Trophoblast cell (in vitro differentiated cells and primary cell): ENCODE measurements at regions not wholly inside any gene's neighbourhood (a gene's known extent, or its start where the extent isn't known, plus 50 kb on each side); places are given as distances from the start of the nearest gene placed in this dataset.
"Not testable (repeated sequence)": the region's sequence is repeated elsewhere in the genome, so short reads cannot be mapped to it uniquely, and the experiment has no call there.

Experiments
- DNase-seq, 2 donors: peaks; one replicate each; pipeline ENCODE4 v3.0.0-alpha.2; 2016
- H2AFZ ChIP-seq: 2 replicates; pipeline ENCODE4 v1.6.1; 2013; ENCODE audit warnings: low read length, moderate library complexity, mild to moderate bottlenecking; ENCODE audit not compliant: insufficient read depth, poor library complexity
- H2AK5ac ChIP-seq: 2 replicates; pipeline ENCODE4 v1.6.1; 2013; ENCODE audit warnings: mild to moderate bottlenecking, low read length
- H2BK120ac ChIP-seq: 2 replicates; pipeline ENCODE4 v1.6.1; 2013; ENCODE audit warnings: low read length, mild to moderate bottlenecking, moderate library complexity; ENCODE audit not compliant: insufficient read depth, poor library complexity
- H2BK12ac ChIP-seq: 2 replicates; pipeline ENCODE4 v1.6.1; 2013; ENCODE audit warnings: mild to moderate bottlenecking, low read length, moderate library complexity
- H2BK5ac ChIP-seq: 2 replicates; pipeline ENCODE4 v1.6.1; 2013; ENCODE audit warnings: low read length, low read depth, moderate library complexity, mild to moderate bottlenecking; ENCODE audit not compliant: poor library complexity
- H3K14ac ChIP-seq: 2 replicates; pipeline ENCODE4 v1.6.1; 2013; ENCODE audit warnings: mild to moderate bottlenecking, low read length
- H3K18ac ChIP-seq: 2 replicates; pipeline ENCODE4 v1.6.1; 2013; ENCODE audit warnings: mild to moderate bottlenecking, low read length
- H3K23ac ChIP-seq: 2 replicates; pipeline ENCODE4 v1.6.1; 2013; ENCODE audit warnings: low read length
- H3K27ac ChIP-seq: 2 replicates; pipeline ENCODE4 v1.5.1; 2013; ENCODE audit warnings: low read depth, mild to moderate bottlenecking, inconsistent platforms, low read length, moderate library complexity
- H3K27me3 ChIP-seq: 2 replicates; pipeline ENCODE4 v1.6.1; 2013; ENCODE audit warnings: inconsistent platforms, mild to moderate bottlenecking, low read length, moderate library complexity; ENCODE audit not compliant: insufficient read depth
- H3K36me3 ChIP-seq, 2 experiments: 1 replicate in 1 of 2; 2 replicates in 1 of 2; pipeline ENCODE4 v1.6.1; 2013; ENCODE audit warnings: low read length in 2 of 2, mild to moderate bottlenecking in 2 of 2, moderate library complexity in 1 of 2; ENCODE audit not compliant: insufficient read depth in 2 of 2, control insufficient read depth in 1 of 2
- H3K4ac ChIP-seq: 2 replicates; pipeline ENCODE4 v1.6.1; 2013; ENCODE audit warnings: low read depth, mild to moderate bottlenecking, low read length, moderate library complexity
- H3K4me1 ChIP-seq, 2 experiments: 1 replicate in 1 of 2; 2 replicates in 1 of 2; pipeline ENCODE4 v1.6.1; 2013; ENCODE audit warnings: low read length in 2 of 2, mild to moderate bottlenecking in 2 of 2, moderate library complexity in 1 of 2; ENCODE audit not compliant: insufficient read depth in 2 of 2, control insufficient read depth in 1 of 2
- H3K4me2 ChIP-seq: 2 replicates; pipeline ENCODE4 v1.6.1; 2013; ENCODE audit warnings: inconsistent platforms, mild to moderate bottlenecking, low read length, moderate library complexity
- H3K4me3 ChIP-seq: 2 replicates; pipeline ENCODE4 v1.5.1; 2013; ENCODE audit warnings: mild to moderate bottlenecking, low read depth, low read length, inconsistent platforms
- H3K79me1 ChIP-seq: one replicate; pipeline ENCODE4 v1.6.1; 2013; ENCODE audit warnings: low read length
- H3K79me2 ChIP-seq: 2 replicates; pipeline ENCODE4 v1.6.1; 2013; ENCODE audit warnings: low read length, mild to moderate bottlenecking; ENCODE audit not compliant: control insufficient read depth, insufficient read depth, poor library complexity
- H3K9ac ChIP-seq: 2 replicates; pipeline ENCODE4 v1.6.1; 2013; ENCODE audit warnings: mild to moderate bottlenecking, low read length
- H3K9me3 ChIP-seq: 2 replicates; pipeline ENCODE4 v1.6.1; 2013; ENCODE audit warnings: low read depth, mild to moderate bottlenecking, control low read depth, inconsistent platforms, low read length; ENCODE audit not compliant: insufficient read depth
- H4K12ac ChIP-seq: 2 replicates; pipeline ENCODE4 v1.6.1; 2013; ENCODE audit warnings: low read depth, mild to moderate bottlenecking, low read length, moderate library complexity
- H4K8ac ChIP-seq: 2 replicates; pipeline ENCODE4 v1.6.1; 2013; ENCODE audit warnings: low read depth, mild to moderate bottlenecking, low read length, moderate library complexity
- H4K91ac ChIP-seq: one replicate; pipeline ENCODE4 v1.6.1; 2013; ENCODE audit warnings: low read depth, mild to moderate bottlenecking, low read length, moderate library complexity
- WGBS: extraction: QIAGEN DNeasy Blood & Tissue Kit; methylation state at CpG from one replicate; pipeline ENCODE4 v1.1.7; 2013; ENCODE audit warnings: missing lambda C conversion rate; ENCODE audit not compliant: insufficient read length, insufficient coverage; ENCODE audit errors: extremely low coverage; 5-methylcytosine and 5-hydroxymethylcytosine counted together

- H3K4ac ChIP-seq, H3K9ac ChIP-seq, H4K8ac ChIP-seq, H3K4me3 ChIP-seq, H3K27me3 ChIP-seq, H2BK5ac ChIP-seq, H3K79me1 ChIP-seq, H3K79me2 ChIP-seq, H3K36me3 ChIP-seq, H3K23ac ChIP-seq, H3K14ac ChIP-seq, H4K12ac ChIP-seq, H3K4me1 ChIP-seq, H3K18ac ChIP-seq, H2BK12ac ChIP-seq, H3K4me2 ChIP-seq, H3K9me3 ChIP-seq, H4K91ac ChIP-seq, H2AFZ ChIP-seq, H2BK120ac ChIP-seq, H3K27ac ChIP-seq, H2AK5ac ChIP-seq: not testable (repeated sequence)
- 85% methylated on average over 1 of the region's 1 CpG for WGBS
- peak in 1 of 2 donors; percentile 1 for DNase-seq
These were observed 153.6 kb upstream of the LRRC61 start for GRCh38 chr7:150169515-150169914.

GRCh38 chr7:150169943-150170490 is 153.1 kb upstream of the LRRC61 start:
- not testable (repeated sequence) for H2BK12ac ChIP-seq, H3K27me3 ChIP-seq, H4K12ac ChIP-seq, H2AFZ ChIP-seq, H3K9ac ChIP-seq, DNase-seq, H3K18ac ChIP-seq, H3K4me1 ChIP-seq, H3K79me1 ChIP-seq, H3K4me3 ChIP-seq, H3K23ac ChIP-seq, H2BK5ac ChIP-seq, H3K9me3 ChIP-seq, H3K36me3 ChIP-seq, H2AK5ac ChIP-seq, H4K91ac ChIP-seq, H3K4ac ChIP-seq, H3K79me2 ChIP-seq, H2BK120ac ChIP-seq, H3K14ac ChIP-seq, H4K8ac ChIP-seq, H3K4me2 ChIP-seq, H3K27ac ChIP-seq
- WGBS = no CpG with 5 or more reads among the region's 4 CpGs

GRCh38 chr7:150183602-150184001 is 139.6 kb upstream of the LRRC61 start:
- not testable (repeated sequence) for H4K12ac ChIP-seq, DNase-seq, H3K36me3 ChIP-seq, H3K18ac ChIP-seq, H4K91ac ChIP-seq, H2BK120ac ChIP-seq, H3K14ac ChIP-seq, H3K27ac ChIP-seq, H3K4me3 ChIP-seq, H2AFZ ChIP-seq, H3K4me1 ChIP-seq, H3K27me3 ChIP-seq, H3K23ac ChIP-seq, H2BK12ac ChIP-seq, H4K8ac ChIP-seq, H3K4me2 ChIP-seq, H3K79me2 ChIP-seq, H2AK5ac ChIP-seq, H3K9me3 ChIP-seq, H3K79me1 ChIP-seq, H3K4ac ChIP-seq, H3K9ac ChIP-seq, H2BK5ac ChIP-seq
- WGBS = no CpG with 5 or more reads among the region's 1 CpG

- not testable (repeated sequence) for H2BK120ac ChIP-seq, H3K4ac ChIP-seq, H3K36me3 ChIP-seq, H3K4me2 ChIP-seq, H3K9me3 ChIP-seq, H3K18ac ChIP-seq, H2AK5ac ChIP-seq, H4K91ac ChIP-seq, DNase-seq, H2BK12ac ChIP-seq, H3K4me1 ChIP-seq, H3K9ac ChIP-seq, H3K79me2 ChIP-seq, H3K14ac ChIP-seq, H4K8ac ChIP-seq, H3K79me1 ChIP-seq, H2AFZ ChIP-seq, H4K12ac ChIP-seq, H3K27ac ChIP-seq, H3K27me3 ChIP-seq, H3K23ac ChIP-seq, H3K4me3 ChIP-seq, H2BK5ac ChIP-seq
- no CpG with 5 or more reads among the region's 1 CpG for WGBS
These were observed 133.2 kb upstream of the LRRC61 start for GRCh38 chr7:150189963-150190362.
